ENCODE measurements at regions not wholly inside any gene's neighbourhood (a gene's known extent, or its start where the extent isn't known, plus 50 kb on each side); places are given as distances from the start of the nearest gene placed in this dataset.

- Histone ChIP-seq H3K27me3 (ENCODE audit: control insufficient read depth in 1 of 2, insufficient read depth in 2 of 2, low read length in 2 of 2) (no peaks in the 10 kb centered on the region), H3K4me1 (ENCODE audit: control insufficient read depth in 2 of 2, insufficient read depth in 2 of 2, low read length in 1 of 2) (no peaks in the 10 kb centered on the region), H3K4me3 (ENCODE audit: low read depth in 1 of 2, low read length in 2 of 2) (no peak overlapping the region), H3K27ac (ENCODE audit: low read depth in 2 of 2, low read length in 1 of 2) (no peak overlapping the region), H3K9me3 (ENCODE audit: control insufficient read depth in 2 of 2, insufficient read depth in 1 of 2, low read depth in 1 of 2, low read length in 1 of 2) (no peaks in the 10 kb centered on the region), H3K36me3 (ENCODE audit: control insufficient read depth in 2 of 2, insufficient read depth in 2 of 2, low read length in 1 of 2) (no peaks in the 10 kb centered on the region)
- 74 to 78% methylated on average over 7 of the region's 7 CpGs for WGBS, 2 donors
Measured at GRCh38 chr11:92152245-92152644, 72.4 kb upstream of the FAT3 start.

DNA sequence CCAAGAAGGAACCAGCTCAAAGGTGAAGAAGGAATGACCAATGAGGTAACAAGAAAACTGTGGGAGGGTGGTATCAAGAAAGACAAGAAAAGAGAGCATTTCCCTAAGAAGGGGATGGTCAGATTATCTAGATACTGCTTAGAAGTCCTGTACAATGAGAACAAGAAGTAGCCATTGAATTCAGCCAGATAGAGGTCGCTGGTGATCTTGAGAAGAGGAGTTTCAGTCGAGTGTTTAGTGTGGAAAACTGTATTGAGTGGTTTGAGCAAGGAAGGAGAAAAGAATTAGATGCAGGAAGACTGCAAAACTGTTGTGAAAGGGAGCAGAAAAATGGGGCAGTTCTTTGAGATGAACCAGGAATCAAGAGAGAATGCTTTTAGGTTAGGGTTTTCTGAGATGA is 74.6 kb upstream of the FAT3 start:
- no peaks in the 10 kb centered on the region for H3K36me3 ChIP-seq (ENCODE audit: control insufficient read depth in 2 of 2, insufficient read depth in 2 of 2, low read length in 1 of 2)
- H3K27ac ChIP-seq (ENCODE audit: low read depth in 2 of 2, low read length in 1 of 2) = no peak overlapping the region
- peaks cover 0 to 2% of the 10 kb centered on the region in 2 donors for H3K27me3 ChIP-seq (ENCODE audit: control insufficient read depth in 1 of 2, insufficient read depth in 2 of 2, low read length in 2 of 2)
- H3K4me1 ChIP-seq (ENCODE audit: control insufficient read depth in 2 of 2, insufficient read depth in 2 of 2, low read length in 1 of 2) = no peaks in the 10 kb centered on the region
- WGBS, 2 donors = 34% methylated on average over 2 of the region's 2 CpGs
- no peaks in the 10 kb centered on the region for H3K9me3 ChIP-seq (ENCODE audit: control insufficient read depth in 2 of 2, insufficient read depth in 1 of 2, low read depth in 1 of 2, low read length in 1 of 2)
- H3K4me3 ChIP-seq (ENCODE audit: low read depth in 1 of 2, low read length in 2 of 2) = no peak overlapping the region

- peaks cover 0 to 2% of the 10 kb centered on the region in 2 donors for H3K27me3 ChIP-seq (ENCODE audit: control insufficient read depth in 1 of 2, insufficient read depth in 2 of 2, low read length in 2 of 2)
- H3K4me1 ChIP-seq (ENCODE audit: control insufficient read depth in 2 of 2, insufficient read depth in 2 of 2, low read length in 1 of 2) = no peaks in the 10 kb centered on the region
- no peak overlapping the region for H3K27ac ChIP-seq (ENCODE audit: low read depth in 2 of 2, low read length in 1 of 2)
- H3K4me3 ChIP-seq (ENCODE audit: low read depth in 1 of 2, low read length in 2 of 2) = no peak overlapping the region
- H3K36me3 ChIP-seq (ENCODE audit: control insufficient read depth in 2 of 2, insufficient read depth in 2 of 2, low read length in 1 of 2) = no peaks in the 10 kb centered on the region
- no peaks in the 10 kb centered on the region for H3K9me3 ChIP-seq (ENCODE audit: control insufficient read depth in 2 of 2, insufficient read depth in 1 of 2, low read depth in 1 of 2, low read length in 1 of 2)
Measured at GRCh38 chr11:92141725-92142124, 82.9 kb upstream of the FAT3 start.

GRCh38 chr11:92141159-92141558 is 83.5 kb upstream of the FAT3 start:
- Histone ChIP-seq H3K4me3 (ENCODE audit: low read depth in 1 of 2, low read length in 2 of 2) (no peak overlapping the region), H3K36me3 (ENCODE audit: control insufficient read depth in 2 of 2, insufficient read depth in 2 of 2, low read length in 1 of 2) (no peaks in the 10 kb centered on the region), H3K9me3 (ENCODE audit: control insufficient read depth in 2 of 2, insufficient read depth in 1 of 2, low read depth in 1 of 2, low read length in 1 of 2) (no peaks in the 10 kb centered on the region), H3K27ac (ENCODE audit: low read depth in 2 of 2, low read length in 1 of 2) (no peak overlapping the region), H3K4me1 (ENCODE audit: control insufficient read depth in 2 of 2, insufficient read depth in 2 of 2, low read length in 1 of 2) (no peaks in the 10 kb centered on the region), H3K27me3 (ENCODE audit: control insufficient read depth in 1 of 2, insufficient read depth in 2 of 2, low read length in 2 of 2) (peaks cover 0 to 2% of the 10 kb centered on the region in 2 donors)
- WGBS, 2 donors = 76 to 82% methylated on average over 3 of the region's 3 CpGs

DNA sequence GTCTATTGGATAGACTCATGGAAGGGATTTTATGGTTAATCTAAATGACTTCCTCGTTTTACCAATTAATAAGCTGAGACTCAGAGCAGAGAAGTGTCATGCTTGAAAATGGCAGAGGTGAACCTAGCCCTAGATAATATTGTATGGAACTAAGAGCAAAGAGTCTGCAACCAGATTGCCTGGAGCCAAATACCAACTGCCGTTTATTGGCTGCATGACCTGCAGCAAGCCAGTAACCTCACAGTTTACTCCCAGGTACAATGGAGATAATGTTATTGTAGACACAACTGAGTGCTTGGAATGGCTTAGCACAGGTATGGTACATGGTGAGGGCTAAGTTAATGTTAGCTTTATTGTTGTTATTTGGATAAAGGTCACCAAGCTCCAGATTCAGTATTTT is 84.6 kb upstream of the FAT3 start:
- 60 to 61% methylated on average over 2 of the region's 2 CpGs for WGBS, 2 donors
- Histone ChIP-seq H3K4me1 (ENCODE audit: control insufficient read depth in 2 of 2, insufficient read depth in 2 of 2, low read length in 1 of 2) (no peaks in the 10 kb centered on the region), H3K27me3 (ENCODE audit: control insufficient read depth in 1 of 2, insufficient read depth in 2 of 2, low read length in 2 of 2) (no peaks in the 10 kb centered on the region), H3K27ac (ENCODE audit: low read depth in 2 of 2, low read length in 1 of 2) (no peak overlapping the region), H3K36me3 (ENCODE audit: control insufficient read depth in 2 of 2, insufficient read depth in 2 of 2, low read length in 1 of 2) (no peaks in the 10 kb centered on the region), H3K4me3 (ENCODE audit: low read depth in 1 of 2, low read length in 2 of 2) (no peak overlapping the region), H3K9me3 (ENCODE audit: control insufficient read depth in 2 of 2, insufficient read depth in 1 of 2, low read depth in 1 of 2, low read length in 1 of 2) (no peaks in the 10 kb centered on the region)

DNA sequence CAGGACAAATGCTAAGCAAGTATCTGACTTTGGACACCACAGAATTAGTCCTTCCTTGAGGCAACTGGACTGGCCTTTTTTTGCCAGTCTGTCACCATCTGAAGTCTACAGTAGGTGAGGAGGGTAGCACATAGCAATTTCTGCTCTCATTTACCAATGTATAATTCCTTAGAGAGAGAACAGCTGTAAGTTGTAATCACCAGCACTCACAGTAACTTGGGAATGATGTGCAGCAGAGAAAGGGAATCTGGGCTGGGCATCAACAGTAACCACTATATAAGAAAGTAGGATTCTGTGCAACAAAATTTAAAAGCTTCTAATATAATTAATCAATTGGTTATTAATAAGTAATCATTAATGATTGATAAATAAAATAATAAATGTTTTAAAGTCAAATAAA is 86.3 kb upstream of the FAT3 start:
- no peaks in the 10 kb centered on the region for H3K27me3 ChIP-seq (ENCODE audit: control insufficient read depth in 1 of 2, insufficient read depth in 2 of 2, low read length in 2 of 2)
- H3K4me1 ChIP-seq (ENCODE audit: control insufficient read depth in 2 of 2, insufficient read depth in 2 of 2, low read length in 1 of 2) = no peaks in the 10 kb centered on the region
- no peaks in the 10 kb centered on the region for H3K9me3 ChIP-seq (ENCODE audit: control insufficient read depth in 2 of 2, insufficient read depth in 1 of 2, low read depth in 1 of 2, low read length in 1 of 2)
- H3K27ac ChIP-seq (ENCODE audit: low read depth in 2 of 2, low read length in 1 of 2) = no peak overlapping the region
- no peaks in the 10 kb centered on the region for H3K36me3 ChIP-seq (ENCODE audit: control insufficient read depth in 2 of 2, insufficient read depth in 2 of 2, low read length in 1 of 2)
- no peak overlapping the region for H3K4me3 ChIP-seq (ENCODE audit: low read depth in 1 of 2, low read length in 2 of 2)

- H3K9me3 ChIP-seq (ENCODE audit: control insufficient read depth in 2 of 2, insufficient read depth in 1 of 2, low read depth in 1 of 2, low read length in 1 of 2) = peaks cover 0 to 2% of the 10 kb centered on the region in 2 donors
- no peak overlapping the region for H3K4me3 ChIP-seq (ENCODE audit: low read depth in 1 of 2, low read length in 2 of 2)
- no peak overlapping the region for H3K27ac ChIP-seq (ENCODE audit: low read depth in 2 of 2, low read length in 1 of 2)
- H3K36me3 ChIP-seq (ENCODE audit: control insufficient read depth in 2 of 2, insufficient read depth in 2 of 2, low read length in 1 of 2) = no peaks in the 10 kb centered on the region
- H3K27me3 ChIP-seq (ENCODE audit: control insufficient read depth in 1 of 2, insufficient read depth in 2 of 2, low read length in 2 of 2) = no peaks in the 10 kb centered on the region
- WGBS, 2 donors = 19 to 27% methylated on average over 2 of the region's 2 CpGs
- no peaks in the 10 kb centered on the region for H3K4me1 ChIP-seq (ENCODE audit: control insufficient read depth in 2 of 2, insufficient read depth in 2 of 2, low read length in 1 of 2)
Measured at GRCh38 chr11:92137747-92138146, 86.9 kb upstream of the FAT3 start.

DNA sequence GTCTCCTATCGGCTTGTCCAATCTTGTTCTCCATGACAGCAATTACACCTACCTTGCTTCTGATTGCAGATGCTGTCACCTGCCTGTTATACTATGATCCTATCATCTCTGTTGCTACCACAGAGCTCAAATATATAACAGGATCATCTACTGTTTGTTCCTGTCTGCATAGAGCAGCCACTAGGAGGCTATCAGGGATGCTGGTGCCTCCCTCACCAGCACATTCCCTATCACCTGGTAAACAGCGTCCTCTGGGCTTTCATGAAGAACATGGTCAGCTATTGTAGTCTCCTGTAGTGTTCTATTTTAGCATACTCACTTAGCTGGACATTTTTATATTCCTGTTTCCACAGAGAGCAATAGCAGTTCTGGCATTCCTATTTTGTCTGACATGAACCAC is 87.8 kb upstream of the FAT3 start:
- 69 to 70% methylated on average over 2 of the region's 2 CpGs for WGBS, 2 donors
- Histone ChIP-seq H3K27me3 (ENCODE audit: control insufficient read depth in 1 of 2, insufficient read depth in 2 of 2, low read length in 2 of 2) (no peaks in the 10 kb centered on the region), H3K27ac (ENCODE audit: low read depth in 2 of 2, low read length in 1 of 2) (no peak overlapping the region), H3K9me3 (ENCODE audit: control insufficient read depth in 2 of 2, insufficient read depth in 1 of 2, low read depth in 1 of 2, low read length in 1 of 2) (peaks cover 0 to 2% of the 10 kb centered on the region in 2 donors), H3K4me1 (ENCODE audit: control insufficient read depth in 2 of 2, insufficient read depth in 2 of 2, low read length in 1 of 2) (no peaks in the 10 kb centered on the region), H3K36me3 (ENCODE audit: control insufficient read depth in 2 of 2, insufficient read depth in 2 of 2, low read length in 1 of 2) (no peaks in the 10 kb centered on the region), H3K4me3 (ENCODE audit: low read depth in 1 of 2, low read length in 2 of 2) (no peak overlapping the region)

DNA sequence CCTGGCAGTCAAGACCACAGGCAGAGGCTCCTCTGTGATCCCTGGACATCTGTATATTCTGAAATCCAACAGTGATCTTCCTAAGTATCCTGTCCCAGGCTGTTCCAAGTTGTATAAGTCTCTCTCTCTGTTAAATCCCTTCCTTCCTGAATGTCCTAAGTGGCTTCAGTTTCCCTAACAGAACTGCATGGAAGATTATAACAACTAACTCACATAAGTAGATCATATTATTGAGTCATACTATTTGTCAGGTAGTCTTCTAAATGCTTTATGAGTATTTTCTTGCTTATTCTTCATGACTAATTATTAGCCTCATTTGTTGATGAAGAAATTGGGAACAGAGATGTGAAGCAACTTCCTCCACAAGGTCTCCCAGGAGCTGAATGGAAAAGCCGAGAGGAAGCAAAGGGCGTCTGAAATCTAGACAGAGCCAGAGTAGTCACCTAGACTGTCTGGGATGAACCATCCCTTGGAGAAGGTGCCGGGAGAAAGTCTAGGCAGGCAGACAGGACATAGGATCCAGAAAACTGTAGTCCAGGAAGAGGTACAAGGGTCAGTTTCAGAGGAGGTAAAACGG is 93.2 kb upstream of the FAT3 start:
- H3K9me3 ChIP-seq (ENCODE audit: control insufficient read depth in 2 of 2, insufficient read depth in 1 of 2, low read depth in 1 of 2, low read length in 1 of 2) = peaks cover 0 to 2% of the 10 kb centered on the region in 2 donors
- 61 to 67% methylated on average over 4 of the region's 4 CpGs for WGBS, 2 donors
- no peak overlapping the region for H3K4me3 ChIP-seq (ENCODE audit: low read depth in 1 of 2, low read length in 2 of 2)
- H3K27me3 ChIP-seq (ENCODE audit: control insufficient read depth in 1 of 2, insufficient read depth in 2 of 2, low read length in 2 of 2) = no peaks in the 10 kb centered on the region
- H3K4me1 ChIP-seq (ENCODE audit: control insufficient read depth in 2 of 2, insufficient read depth in 2 of 2, low read length in 1 of 2) = no peaks in the 10 kb centered on the region
- H3K36me3 ChIP-seq (ENCODE audit: control insufficient read depth in 2 of 2, insufficient read depth in 2 of 2, low read length in 1 of 2) = no peaks in the 10 kb centered on the region
- no peak overlapping the region for H3K27ac ChIP-seq (ENCODE audit: low read depth in 2 of 2, low read length in 1 of 2)

GRCh38 chr11:92130421-92130831 is 94.2 kb upstream of the FAT3 start:
- no peaks in the 10 kb centered on the region for H3K36me3 ChIP-seq (ENCODE audit: control insufficient read depth in 2 of 2, insufficient read depth in 2 of 2, low read length in 1 of 2)
- H3K9me3 ChIP-seq (ENCODE audit: control insufficient read depth in 2 of 2, insufficient read depth in 1 of 2, low read depth in 1 of 2, low read length in 1 of 2) = peaks cover 0 to 2% of the 10 kb centered on the region in 2 donors
- no peaks in the 10 kb centered on the region for H3K27me3 ChIP-seq (ENCODE audit: control insufficient read depth in 1 of 2, insufficient read depth in 2 of 2, low read length in 2 of 2)
- no peak overlapping the region for H3K4me3 ChIP-seq (ENCODE audit: low read depth in 1 of 2, low read length in 2 of 2)
- H3K27ac ChIP-seq (ENCODE audit: low read depth in 2 of 2, low read length in 1 of 2) = no peak overlapping the region
- 38 to 46% methylated on average over 2 of the region's 2 CpGs for WGBS, 2 donors
- H3K4me1 ChIP-seq (ENCODE audit: control insufficient read depth in 2 of 2, insufficient read depth in 2 of 2, low read length in 1 of 2) = no peaks in the 10 kb centered on the region

Data from esophagus (tissue), 2 donors.